ENCODE measurements at regions not wholly inside any gene's neighbourhood (a gene's known extent, or its start where the extent isn't known, plus 50 kb on each side); places are given as distances from the start of the nearest gene placed in this dataset.
"Not testable (repeated sequence)": the region's sequence is repeated elsewhere in the genome, so short reads cannot be mapped to it uniquely, and the experiment has no call there.

GRCh38 chr1:144140243-144140642 is 168.5 kb upstream of the FAM72C start:
- DNase-seq (ENCODE audit: low read depth in 2 of 2) = not testable (repeated sequence)

- not testable (repeated sequence) for DNase-seq (ENCODE audit: low read depth in 2 of 2)
Measured at GRCh38 chr1:144105006-144105405, 133.2 kb upstream of the FAM72C start.

GRCh38 chr1:144104000-144104677 is 132.4 kb upstream of the FAM72C start:
- not testable (repeated sequence) for DNase-seq (ENCODE audit: low read depth in 2 of 2)

GRCh38 chr1:144103156-144103880 is 131.5 kb upstream of the FAM72C start:
- not testable (repeated sequence) for DNase-seq (ENCODE audit: low read depth in 2 of 2)

GRCh38 chr1:144102046-144102745 is 130.4 kb upstream of the FAM72C start:
- DNase-seq (ENCODE audit: low read depth in 2 of 2) = not testable (repeated sequence)

- no peak for DNase-seq (ENCODE audit: low read depth in 2 of 2)
Measured at GRCh38 chr1:144101397-144102045, 129.7 kb upstream of the FAM72C start.

- not testable (repeated sequence) for DNase-seq (ENCODE audit: low read depth in 2 of 2)
Measured at GRCh38 chr1:144077167-144077841, 105.5 kb upstream of the FAM72C start.

- DNase-seq (ENCODE audit: low read depth in 2 of 2) = not testable (repeated sequence)
Measured at GRCh38 chr1:144076646-144077045, 104.9 kb upstream of the FAM72C start.

GRCh38 chr1:144070394-144071053 is 98.7 kb upstream of the FAM72C start:
- DNase-seq (ENCODE audit: low read depth in 2 of 2) = not testable (repeated sequence)

GRCh38 chr1:144067042-144067441 is 95.3 kb upstream of the FAM72C start:
- not testable (repeated sequence) for DNase-seq (ENCODE audit: low read depth in 2 of 2)

GRCh38 chr1:144066071-144066813 is 94.5 kb upstream of the FAM72C start:
- DNase-seq (ENCODE audit: low read depth in 2 of 2) = not testable (repeated sequence)

- not testable (repeated sequence) for DNase-seq (ENCODE audit: low read depth in 2 of 2)
Measured at GRCh38 chr1:144065299-144066060, 93.7 kb upstream of the FAM72C start.

- not testable (repeated sequence) for DNase-seq (ENCODE audit: low read depth in 2 of 2)
Measured at GRCh38 chr1:144049365-144049764, 77.6 kb upstream of the FAM72C start.

GRCh38 chr1:144046645-144047044 is 74.9 kb upstream of the FAM72C start:
- DNase-seq (ENCODE audit: low read depth in 2 of 2) = not testable (repeated sequence)

- DNase-seq (ENCODE audit: low read depth in 2 of 2) = peak; percentile 4 to 19
Measured at GRCh38 chr1:144045751-144046546, 74.2 kb upstream of the FAM72C start.

GRCh38 chr1:144042251-144042650 is 70.5 kb upstream of the FAM72C start:
- not testable (repeated sequence) for DNase-seq (ENCODE audit: low read depth in 2 of 2)

GRCh38 chr1:144040293-144040692 is 68.5 kb upstream of the FAM72C start:
- DNase-seq (ENCODE audit: low read depth in 2 of 2) = not testable (repeated sequence)

- not testable (repeated sequence) for DNase-seq (ENCODE audit: low read depth in 2 of 2)
Measured at GRCh38 chr1:144034045-144034444, 62.3 kb upstream of the FAM72C start.

Measured in stimulated activated CD4-positive, alpha-beta T cell treated with anti-CD3 and anti-CD28 coated beads, Interleukin-15, amount 100 ng/mL, for 48 hours (primary cell).